ENCODE measurements at regions not wholly inside any gene's neighbourhood (a gene's known extent, or its start where the extent isn't known, plus 50 kb on each side); places are given as distances from the start of the nearest gene placed in this dataset.
"Not testable (repeated sequence)": the region's sequence is repeated elsewhere in the genome, so short reads cannot be mapped to it uniquely, and the experiment has no call there.

DNA sequence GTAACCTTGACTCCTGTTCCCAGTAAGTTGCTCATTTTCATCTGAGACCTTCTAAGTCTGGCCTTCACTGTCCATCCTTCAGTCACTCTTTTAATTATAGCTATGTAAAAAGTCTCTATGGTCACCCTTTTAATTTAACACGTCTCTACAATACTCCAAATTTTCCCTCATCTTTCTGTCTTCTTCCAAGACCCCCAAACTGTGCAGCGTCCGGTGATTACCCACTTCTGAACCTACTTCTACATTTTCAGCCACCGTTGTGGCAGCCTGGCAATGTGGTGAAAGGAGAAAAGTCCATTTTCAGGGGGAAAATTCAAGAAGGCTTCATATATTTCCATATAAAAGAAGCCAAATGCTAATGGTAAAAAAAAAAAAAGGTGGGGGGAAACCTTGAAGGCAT is 283.4 kb downstream of the POTED start:
- TF ChIP-seq, protein P1, sequence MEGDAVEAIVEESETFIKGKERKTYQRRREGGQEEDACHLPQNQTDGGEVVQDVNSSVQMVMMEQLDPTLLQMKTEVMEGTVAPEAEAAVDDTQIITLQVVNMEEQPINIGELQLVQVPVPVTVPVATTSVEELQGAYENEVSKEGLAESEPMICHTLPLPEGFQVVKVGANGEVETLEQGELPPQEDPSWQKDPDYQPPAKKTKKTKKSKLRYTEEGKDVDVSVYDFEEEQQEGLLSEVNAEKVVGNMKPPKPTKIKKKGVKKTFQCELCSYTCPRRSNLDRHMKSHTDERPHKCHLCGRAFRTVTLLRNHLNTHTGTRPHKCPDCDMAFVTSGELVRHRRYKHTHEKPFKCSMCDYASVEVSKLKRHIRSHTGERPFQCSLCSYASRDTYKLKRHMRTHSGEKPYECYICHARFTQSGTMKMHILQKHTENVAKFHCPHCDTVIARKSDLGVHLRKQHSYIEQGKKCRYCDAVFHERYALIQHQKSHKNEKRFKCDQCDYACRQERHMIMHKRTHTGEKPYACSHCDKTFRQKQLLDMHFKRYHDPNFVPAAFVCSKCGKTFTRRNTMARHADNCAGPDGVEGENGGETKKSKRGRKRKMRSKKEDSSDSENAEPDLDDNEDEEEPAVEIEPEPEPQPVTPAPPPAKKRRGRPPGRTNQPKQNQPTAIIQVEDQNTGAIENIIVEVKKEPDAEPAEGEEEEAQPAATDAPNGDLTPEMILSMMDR (IDR thresholded peaks at IDR 0.05), result not testable (repeated sequence)
- not testable (repeated sequence) for TF ChIP-seq POLR2A (IDR thresholded peaks at IDR 0.05)

Data from ovary (tissue), 3 donors.